Spleen (tissue), 11 donors: ENCODE measurements at regions not wholly inside any gene's neighbourhood (a gene's known extent, or its start where the extent isn't known, plus 50 kb on each side); places are given as distances from the start of the nearest gene placed in this dataset.

Source experiments
- DNase-seq: peaks from one replicate; pipeline ENCODE4 v3.0.0-alpha.2; 2020
- H3K27ac ChIP-seq, 8 donors: fragments of 200-600 bp; sonication (generic) in 7 of 8; 1 replicate in 4 of 8; 2 replicates in 4 of 8; pipeline versions ENCODE4 v1.5.0 to v1.8.0; 2016 to 2021; ENCODE audit warnings: inconsistent platforms in 4 of 8, mild to moderate bottlenecking in 4 of 8, moderate library complexity in 1 of 8
- H3K27me3 ChIP-seq, 7 donors: fragments of 200-600 bp; sonication (generic) in 6 of 7; replicated peaks in 1 of 7; 1 replicate in 4 of 7; 2 replicates in 3 of 7; pipeline versions ENCODE4 v1.5.0 to v1.8.0; 2016 to 2021; ENCODE audit warnings: inconsistent platforms in 3 of 7, mild to moderate bottlenecking in 1 of 7
- H3K36me3 ChIP-seq, 6 donors: fragments of 200-600 bp; sonication (generic) in 5 of 6; 1 replicate in 4 of 6; 2 replicates in 2 of 6; pipeline versions ENCODE4 v1.5.0 to v1.8.0; 2016 to 2021; ENCODE audit warnings: inconsistent platforms in 2 of 6
- H3K4me1 ChIP-seq, 6 donors: fragments of 200-600 bp; sonication (generic) in 5 of 6; 1 replicate in 3 of 6; 2 replicates in 3 of 6; pipeline versions ENCODE4 v1.5.0 to v1.8.0; 2016 to 2021; ENCODE audit warnings: inconsistent platforms in 3 of 6
- H3K4me3 ChIP-seq, 8 donors: fragments of 200-600 bp; sonication (generic) in 7 of 8; 1 replicate in 4 of 8; 2 replicates in 4 of 8; pipeline versions ENCODE4 v1.5.0 to v1.8.0; 2016 to 2021; ENCODE audit warnings: inconsistent platforms in 4 of 8, mild to moderate bottlenecking in 4 of 8, moderate library complexity in 2 of 8
- H3K9me3 ChIP-seq, 8 donors: fragments of 200-600 bp; sonication (generic) in 7 of 8; 1 replicate in 4 of 8; 2 replicates in 4 of 8; pipeline versions ENCODE4 v1.5.0 to v1.8.0; 2016 to 2021; ENCODE audit warnings: inconsistent platforms in 4 of 8
- CTCF ChIP-seq, 11 experiments: fragments of 200-600 bp in 7 of 11; fragments of 450-650 bp in 4 of 11; sonication (generic) in 4 of 11; IDR thresholded peaks in 8 of 11; conservative IDR thresholded peaks in 3 of 11; 1 replicate in 7 of 11; 2 replicates in 4 of 11; pipeline versions ENCODE4 v1.4.0 to v1.8.0; 2016 to 2021; ENCODE audit warnings: antibody characterized with exemption in 11 of 11, inconsistent platforms in 4 of 11, mild to moderate bottlenecking in 1 of 11
- POLR2A ChIP-seq, 3 donors: fragments of 450-650 bp; IDR thresholded peaks; one replicate each; pipeline ENCODE4 v1.5.1; 2017; ENCODE audit warnings: antibody characterized with exemption in 3 of 3, mild to moderate bottlenecking in 1 of 3
- POLR2AphosphoS5 ChIP-seq, 3 donors: sonication (generic); formaldehyde crosslinking; IDR thresholded peaks; one replicate each; pipeline ENCODE4 v1.5.1; 2017; ENCODE audit warnings: antibody characterized with exemption in 3 of 3
- WGBS, 5 donors: extraction: QIAGEN DNeasy Blood & Tissue Kit in 3 of 5; methylation state at CpG; one replicate each; pipeline versions ENCODE4 v1.1.5 to v1.1.7; 2013 to 2018; 5-methylcytosine and 5-hydroxymethylcytosine counted together
- intact Hi-C: fragments of 100-400 bp; cut with DNase I; formaldehyde crosslinking; loops from one replicate; pipeline ENCODE4 v1.15.0; 2023; ENCODE audit warnings: low total_unique reads
- donor health status: healthy with polysubstance abuse.
- donor health status: DM: no; HTN: no; CAD: no; lungs with moderate emphysema.
- donor health status: DM: no; HTN: no; CAD: no.
- donor health status: Bipolar disorder and iron deficiency.
- donor health status: healthy.
- donor health status: DM: no; HTN: no; CAD: no.
- donor health status: DM: yes; HTN: yes; CAD: no.

GRCh38 chr15:35850284-35850683 is 304.3 kb upstream of the DPH6 start:
- Histone ChIP-seq H3K4me1 (no peaks in the 10 kb centered on the region), H3K27ac (no peak overlapping the region), H3K4me3 (no peak overlapping the region), H3K9me3 (no peaks in the 10 kb centered on the region), H3K36me3 (no peaks in the 10 kb centered on the region), H3K27me3 (no peaks in the 10 kb centered on the region)
- WGBS, 5 donors, result 81 to 94% (median 88%) methylated on average over 2 of the region's 2 CpGs
- intact Hi-C loops, result no loop called here
- DNase-seq, result no peak
- TF ChIP-seq POLR2AphosphoS5 (IDR thresholded peaks at IDR 0.05) (no peak), CTCF (IDR thresholded peaks at IDR 0.05 in 8 of 11, conservative IDR thresholded peaks at IDR 0.05 in 3 of 11) (no peak)

- Histone ChIP-seq H3K9me3 (no peaks in the 10 kb centered on the region), H3K27me3 (no peaks in the 10 kb centered on the region), H3K4me3 (no peak overlapping the region), H3K4me1 (no peaks in the 10 kb centered on the region), H3K36me3 (no peaks in the 10 kb centered on the region), H3K27ac (no peak overlapping the region)
- no peak for TF ChIP-seq POLR2AphosphoS5 (IDR thresholded peaks at IDR 0.05)
- no peak for TF ChIP-seq POLR2A (IDR thresholded peaks at IDR 0.05)
- no peak for TF ChIP-seq CTCF (IDR thresholded peaks at IDR 0.05 in 8 of 11, conservative IDR thresholded peaks at IDR 0.05 in 3 of 11)
- DNase-seq, result no peak
- 36 to 92% (median 83%) methylated on average over 1 of the region's 1 CpG for WGBS, 5 donors
- intact Hi-C loops, result no loop called here
Measured at GRCh38 chr15:35851491-35851890, 305.5 kb upstream of the DPH6 start.

GRCh38 chr15:35852818-35853624 is 307.1 kb upstream of the DPH6 start:
- no peak for TF ChIP-seq CTCF (IDR thresholded peaks at IDR 0.05 in 8 of 11, conservative IDR thresholded peaks at IDR 0.05 in 3 of 11)
- TF ChIP-seq POLR2A (IDR thresholded peaks at IDR 0.05), result no peak
- no peak for TF ChIP-seq POLR2AphosphoS5 (IDR thresholded peaks at IDR 0.05)
- Histone ChIP-seq H3K27me3 (no peaks in the 10 kb centered on the region), H3K4me1 (no peaks in the 10 kb centered on the region), H3K27ac (no peak overlapping the region), H3K9me3 (no peaks in the 10 kb centered on the region), H3K36me3 (no peaks in the 10 kb centered on the region), H3K4me3 (no peak overlapping the region)
- WGBS, 5 donors, result 90 to 93% (median 91%) methylated on average over 6 of the region's 6 CpGs
- intact Hi-C loops, result no loop called here
- DNase-seq, result no peak

- intact Hi-C loops, result no loop called here
- Histone ChIP-seq H3K27ac (no peak overlapping the region), H3K36me3 (no peaks in the 10 kb centered on the region), H3K4me1 (no peaks in the 10 kb centered on the region), H3K27me3 (no peaks in the 10 kb centered on the region), H3K9me3 (no peaks in the 10 kb centered on the region), H3K4me3 (no peak overlapping the region)
- no peak for DNase-seq
- 88 to 97% (median 89%) methylated on average over 3 of the region's 3 CpGs for WGBS, 5 donors
- TF ChIP-seq POLR2A (IDR thresholded peaks at IDR 0.05) (no peak), CTCF (IDR thresholded peaks at IDR 0.05 in 8 of 11, conservative IDR thresholded peaks at IDR 0.05 in 3 of 11) (no peak), POLR2AphosphoS5 (IDR thresholded peaks at IDR 0.05) (no peak)
Measured at GRCh38 chr15:35854316-35854715, 308.4 kb upstream of the DPH6 start.
